Colonic mucosa (tissue), 4 donors: ENCODE measurements at regions not wholly inside any gene's neighbourhood (a gene's known extent, or its start where the extent isn't known, plus 50 kb on each side); places are given as distances from the start of the nearest gene placed in this dataset.
"Not testable (repeated sequence)": the region's sequence is repeated elsewhere in the genome, so short reads cannot be mapped to it uniquely, and the experiment has no call there.

Experiments used
- DNase-seq: peaks from one replicate; pipeline ENCODE4 v3.0.0-alpha.2; 2020
- H3K27ac ChIP-seq: fragments of 200-600 bp; one replicate; pipeline ENCODE4 v1.8.0; 2021
- H3K27me3 ChIP-seq: fragments of 200-600 bp; one replicate; pipeline ENCODE4 v1.8.0; 2021
- H3K36me3 ChIP-seq: fragments of 200-600 bp; one replicate; pipeline ENCODE4 v1.8.0; 2021
- H3K4me1 ChIP-seq: fragments of 200-600 bp; one replicate; pipeline ENCODE4 v1.8.0; 2021; ENCODE audit warnings: mild to moderate bottlenecking
- H3K4me3 ChIP-seq: fragments of 200-600 bp; one replicate; pipeline ENCODE4 v1.8.0; 2021
- H3K9ac ChIP-seq, 2 donors: one replicate each; pipeline ENCODE4 v1.7.0; 2013; ENCODE audit warnings: control low read depth in 2 of 2, low read depth in 2 of 2, low read length in 2 of 2
- H3K9me3 ChIP-seq: fragments of 200-600 bp; one replicate; pipeline ENCODE4 v1.8.0; 2021
- intact Hi-C: fragments of 100-400 bp; cut with DNase I; formaldehyde crosslinking; loops from one replicate; pipeline ENCODE4 v1.14.1; 2022
- TF ChIP-seq, protein P1 (sequence below): fragments of 200-600 bp; IDR thresholded peaks from one replicate; pipeline ENCODE4 v1.8.0; 2022; ENCODE audit warnings: antibody characterized with exemption, mild to moderate bottlenecking
- donor health status: healthy.
- donor health status: DM: no; HTN: no; CAD: no.
- donor health status: DM: no; HTN: no; CAD: no.

DNA sequence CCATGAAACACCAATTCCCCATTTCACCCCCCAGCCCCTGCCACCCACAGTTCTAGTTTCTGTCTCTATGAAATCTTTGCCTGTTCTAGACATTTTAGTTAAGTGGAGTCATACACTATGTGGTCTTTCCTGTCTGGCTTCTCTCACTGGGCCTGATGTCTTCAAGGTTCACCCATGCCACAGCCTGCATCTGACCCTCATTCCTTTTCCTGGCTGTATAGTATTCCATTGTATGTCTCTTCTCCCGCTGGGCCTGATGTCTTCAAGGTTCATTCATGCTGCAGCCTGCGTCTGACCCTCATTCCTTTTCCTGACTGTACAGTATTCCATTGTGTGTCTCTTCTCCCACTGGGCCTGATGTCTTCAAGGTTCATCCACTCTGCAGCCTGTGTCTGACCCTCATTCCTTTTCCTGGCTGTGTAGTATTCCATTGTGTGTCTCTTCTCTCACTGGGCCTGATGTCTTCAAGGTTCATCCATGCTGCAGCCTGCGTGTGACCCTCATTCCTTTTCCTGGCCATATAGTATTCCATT lies 191.7 kb downstream of the CRLF2 start:
- intact Hi-C loops: no loop called here
- no peaks in the 10 kb centered on the region for H3K9me3 ChIP-seq
- H3K4me1 ChIP-seq: no peaks in the 10 kb centered on the region
- H3K4me3 ChIP-seq: no peak overlapping the region
- no peak for DNase-seq
- no peak overlapping the region for H3K27ac ChIP-seq
- no peaks in the 10 kb centered on the region for H3K36me3 ChIP-seq
- H3K9ac ChIP-seq: no peak overlapping the region
- TF ChIP-seq, protein P1, sequence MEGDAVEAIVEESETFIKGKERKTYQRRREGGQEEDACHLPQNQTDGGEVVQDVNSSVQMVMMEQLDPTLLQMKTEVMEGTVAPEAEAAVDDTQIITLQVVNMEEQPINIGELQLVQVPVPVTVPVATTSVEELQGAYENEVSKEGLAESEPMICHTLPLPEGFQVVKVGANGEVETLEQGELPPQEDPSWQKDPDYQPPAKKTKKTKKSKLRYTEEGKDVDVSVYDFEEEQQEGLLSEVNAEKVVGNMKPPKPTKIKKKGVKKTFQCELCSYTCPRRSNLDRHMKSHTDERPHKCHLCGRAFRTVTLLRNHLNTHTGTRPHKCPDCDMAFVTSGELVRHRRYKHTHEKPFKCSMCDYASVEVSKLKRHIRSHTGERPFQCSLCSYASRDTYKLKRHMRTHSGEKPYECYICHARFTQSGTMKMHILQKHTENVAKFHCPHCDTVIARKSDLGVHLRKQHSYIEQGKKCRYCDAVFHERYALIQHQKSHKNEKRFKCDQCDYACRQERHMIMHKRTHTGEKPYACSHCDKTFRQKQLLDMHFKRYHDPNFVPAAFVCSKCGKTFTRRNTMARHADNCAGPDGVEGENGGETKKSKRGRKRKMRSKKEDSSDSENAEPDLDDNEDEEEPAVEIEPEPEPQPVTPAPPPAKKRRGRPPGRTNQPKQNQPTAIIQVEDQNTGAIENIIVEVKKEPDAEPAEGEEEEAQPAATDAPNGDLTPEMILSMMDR: no peak
- H3K27me3 ChIP-seq: no peaks in the 10 kb centered on the region

DNA sequence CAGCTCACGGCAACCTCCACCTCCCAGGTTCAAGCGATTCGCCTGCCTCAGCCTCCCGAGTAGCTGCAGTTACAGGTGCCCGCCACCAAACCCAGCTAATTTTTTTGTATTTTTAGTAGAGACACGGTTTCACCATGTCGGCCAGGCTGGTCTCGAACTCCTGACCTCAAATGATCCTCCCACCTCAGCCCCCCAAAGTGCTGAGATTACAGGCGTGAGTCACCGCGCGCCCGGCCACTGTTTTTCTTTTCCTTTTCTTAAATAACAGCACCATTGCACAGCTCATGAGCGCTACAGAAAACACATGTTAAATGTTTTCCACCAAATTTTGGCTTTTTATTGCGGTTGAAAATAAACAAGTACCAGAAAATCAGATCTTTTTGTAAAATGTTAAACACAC lies 195.5 kb downstream of the CRLF2 start:
- H3K4me3 ChIP-seq, H3K9ac ChIP-seq, H3K36me3 ChIP-seq, H3K27me3 ChIP-seq, intact Hi-C loops, H3K27ac ChIP-seq, DNase-seq, H3K4me1 ChIP-seq, H3K9me3 ChIP-seq: not testable (repeated sequence)

DNA sequence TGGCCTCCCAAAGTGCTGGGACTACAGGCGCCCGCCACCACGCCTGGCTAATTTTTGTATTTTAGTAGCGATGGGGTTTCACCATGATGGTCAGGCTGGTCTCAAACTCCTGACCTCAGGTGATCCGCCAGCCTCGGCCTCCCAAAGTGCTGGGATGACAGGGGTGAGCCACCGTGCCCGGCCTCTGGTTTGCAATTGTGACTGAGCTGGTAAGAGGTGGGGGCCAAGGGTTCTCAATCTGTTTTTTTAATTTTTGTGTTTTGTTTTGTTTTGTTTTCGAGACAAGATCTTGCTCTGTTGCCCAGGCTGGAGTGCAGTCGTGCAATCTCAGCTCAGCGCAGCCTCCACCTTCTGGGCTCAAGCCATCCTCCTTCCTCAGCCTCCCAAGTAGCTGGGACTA lies 196.2 kb downstream of the CRLF2 start:
- H3K9ac ChIP-seq, H3K36me3 ChIP-seq, H3K9me3 ChIP-seq, H3K27me3 ChIP-seq, H3K27ac ChIP-seq, intact Hi-C loops, H3K4me3 ChIP-seq, DNase-seq, H3K4me1 ChIP-seq: not testable (repeated sequence)

DNA sequence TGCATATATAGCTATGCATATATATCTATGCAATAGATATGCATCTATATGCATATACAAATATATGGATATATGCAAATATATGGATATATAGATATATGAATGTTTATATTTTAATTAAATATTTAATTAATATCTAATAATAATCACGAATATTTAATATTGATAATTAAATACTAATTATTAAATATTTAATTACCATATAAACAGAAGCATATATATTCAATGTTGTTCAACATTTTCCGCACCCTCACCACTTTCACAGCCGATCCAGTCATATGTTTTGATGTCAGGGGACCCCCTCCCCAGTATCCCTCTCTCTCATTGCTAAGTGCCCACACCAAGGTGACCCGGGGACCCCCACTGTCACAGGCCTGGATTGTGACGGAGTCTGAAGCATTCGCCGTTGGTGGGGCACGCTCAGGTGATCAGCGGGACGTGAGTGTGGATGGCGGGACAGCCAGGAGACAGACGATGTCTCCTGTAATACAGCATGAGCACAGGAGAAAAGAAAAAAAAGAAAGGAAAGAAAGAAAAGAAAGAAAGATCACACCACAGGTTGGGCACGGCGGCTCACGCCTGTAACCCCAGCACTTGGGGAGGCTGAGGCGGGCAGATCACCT lies 199.7 kb downstream of the CRLF2 start:
- intact Hi-C loops: no loop called here
- Histone ChIP-seq H3K9me3 (no peaks in the 10 kb centered on the region), H3K9ac (no peak overlapping the region), H3K4me1 (no peaks in the 10 kb centered on the region), H3K36me3 (no peaks in the 10 kb centered on the region), H3K4me3 (no peak overlapping the region), H3K27ac (no peak overlapping the region), H3K27me3 (no peaks in the 10 kb centered on the region)
- TF ChIP-seq, protein P1: no peak
- DNase-seq: no peak

DNA sequence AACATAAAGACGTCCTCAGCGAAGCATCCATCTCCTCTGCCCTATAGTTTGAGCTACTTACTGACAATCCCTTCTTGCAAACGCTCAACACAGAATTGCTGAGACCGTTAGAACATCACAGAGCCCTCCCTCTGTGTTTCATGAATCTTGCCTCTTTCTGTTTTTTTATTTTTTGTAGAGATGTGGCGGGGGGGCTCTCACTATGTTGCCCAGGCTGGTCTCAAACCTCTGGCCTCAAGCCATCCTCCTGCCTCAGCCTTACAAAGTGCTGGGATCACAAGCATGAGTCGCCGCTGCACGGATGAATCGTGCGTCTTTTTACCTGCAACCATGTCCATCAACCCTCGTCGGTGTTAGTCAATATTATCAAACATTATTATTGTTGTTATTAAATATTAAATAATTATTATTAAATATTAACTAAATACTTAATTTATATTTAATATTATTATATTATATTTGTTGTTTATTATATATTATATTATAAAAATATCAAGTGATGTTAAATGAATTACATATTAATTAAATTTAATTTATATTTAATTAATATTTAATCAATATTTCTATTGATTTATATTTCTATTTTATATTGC lies 200.7 kb downstream of the CRLF2 start:
- Histone ChIP-seq H3K27me3 (no peaks in the 10 kb centered on the region), H3K9me3 (no peaks in the 10 kb centered on the region), H3K27ac (no peak overlapping the region), H3K36me3 (no peaks in the 10 kb centered on the region), H3K4me1 (no peaks in the 10 kb centered on the region), H3K4me3 (no peak overlapping the region), H3K9ac (no peak overlapping the region)
- TF ChIP-seq, protein P1: no peak
- intact Hi-C loops: no loop called here
- DNase-seq: no peak

DNA sequence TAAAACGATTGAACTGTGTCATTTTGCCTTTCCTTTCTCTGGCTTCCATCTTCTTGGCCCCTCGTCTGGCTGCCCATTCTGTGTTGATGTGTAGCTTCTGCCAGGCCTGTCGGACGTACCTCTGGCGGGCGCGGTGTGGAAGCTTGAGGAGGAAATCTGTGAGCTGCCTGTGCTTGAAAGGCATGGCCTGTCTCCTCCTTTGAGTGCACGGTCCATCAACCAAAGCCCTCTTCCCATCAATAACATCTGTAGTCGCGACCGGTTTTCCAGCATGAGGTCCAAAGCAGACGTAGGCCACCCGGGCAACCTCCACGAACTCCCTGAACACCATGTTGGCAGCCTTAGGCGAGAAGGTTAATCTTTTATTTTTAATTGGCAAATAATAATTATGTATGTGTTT lies 202.7 kb downstream of the CRLF2 start:
- Histone ChIP-seq H3K9ac (no peak overlapping the region), H3K4me3 (no peak overlapping the region), H3K27me3 (no peaks in the 10 kb centered on the region), H3K27ac (no peak overlapping the region), H3K36me3 (no peaks in the 10 kb centered on the region), H3K4me1 (no peaks in the 10 kb centered on the region), H3K9me3 (no peaks in the 10 kb centered on the region)
- TF ChIP-seq, protein P1: no peak
- intact Hi-C loops: no loop called here
- DNase-seq: no peak
